Activated T-cell treated with anti-CD3 and anti-CD28 coated beads, Interleukin-2, amount 50 U/mL, for 72 hours (primary cell): ENCODE measurements at regions not wholly inside any gene's neighbourhood (a gene's known extent, or its start where the extent isn't known, plus 50 kb on each side); places are given as distances from the start of the nearest gene placed in this dataset.

ENCODE experiments used
- ATAC-seq, 2 donors: fragments of 150-1000 bp; cut with Tn5 transposase; replicated peaks in 1 of 2; 2 replicates each; pipeline ENCODE4 v1.10.0; 2021; ENCODE audit warnings: moderate library complexity in 2 of 2, mild to moderate bottlenecking in 1 of 2
- DNase-seq, 2 donors: peaks; one replicate each; pipeline ENCODE4 v3.0.0; 2021 to 2022; ENCODE audit warnings: mixed read lengths in 1 of 2
- H3K27ac Mint-ChIP-seq: one replicate; pipeline ENCODE4 v1.8.0; 2022; ENCODE audit warnings: mild to moderate bottlenecking, moderate library complexity, mixed read lengths
- H3K27me3 Mint-ChIP-seq: one replicate; pipeline ENCODE4 v1.8.0; 2022; ENCODE audit warnings: low read depth, mixed read lengths
- H3K36me3 Mint-ChIP-seq, 2 donors: one replicate each; pipeline ENCODE4 v1.8.0; 2022; ENCODE audit warnings: mixed read lengths in 2 of 2, mild to moderate bottlenecking in 1 of 2; ENCODE audit not compliant: insufficient read depth in 2 of 2
- H3K4me1 Mint-ChIP-seq: one replicate; pipeline ENCODE4 v1.8.0; 2022; ENCODE audit warnings: low read depth, mixed read lengths
- H3K4me3 Mint-ChIP-seq, 2 donors: one replicate each; pipeline ENCODE4 v1.8.0; 2022; ENCODE audit warnings: mild to moderate bottlenecking in 2 of 2, mixed read lengths in 2 of 2, moderate library complexity in 2 of 2
- H3K9me3 Mint-ChIP-seq, 2 donors: one replicate each; pipeline ENCODE4 v1.8.0; 2022; ENCODE audit warnings: mixed read lengths in 2 of 2

DNA sequence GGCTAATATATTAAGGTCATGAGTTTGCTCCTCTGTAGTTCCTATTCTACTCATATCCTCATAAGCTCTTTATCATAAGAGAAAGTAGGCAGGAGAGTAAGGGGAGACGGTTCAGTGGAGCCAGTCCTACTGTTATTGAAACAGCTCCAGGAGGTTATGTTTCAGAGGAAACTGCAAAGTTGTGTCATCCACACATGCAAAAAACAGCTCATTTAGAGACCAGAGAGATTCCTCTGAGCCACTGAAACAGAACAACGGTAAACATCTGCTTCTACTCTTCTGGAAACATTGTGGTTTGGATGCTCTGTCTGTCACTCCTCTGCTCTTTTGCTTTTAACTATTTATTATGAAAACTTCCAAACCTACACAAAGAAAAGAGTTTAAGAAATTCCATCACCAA is 66.3 kb upstream of the PPP2R5A start:
- Mint-ChIP-seq H3K27me3 (no peaks in the 10 kb centered on the region), H3K36me3 (peaks cover 0 to 1% of the 10 kb centered on the region in 2 donors), H3K27ac (peak overlapping the region; percentile 48), H3K9me3 (peaks cover 0 to 2% of the 10 kb centered on the region in 2 donors), H3K4me1 (peaks cover 27% of the 10 kb centered on the region), H3K4me3 (peak overlapping the region; percentile 36 to 63)
- ATAC-seq, result peak; percentile 96 to 97
- peak; percentile 31 to 36 for DNase-seq

GRCh38 chr1:212219679-212220463 is 65.3 kb upstream of the PPP2R5A start:
- Mint-ChIP-seq H3K4me1 (peaks cover 37% of the 10 kb centered on the region), H3K27me3 (no peaks in the 10 kb centered on the region), H3K27ac (no peak overlapping the region), H3K4me3 (no peak overlapping the region), H3K9me3 (peaks cover 0 to 2% of the 10 kb centered on the region in 2 donors), H3K36me3 (peaks cover 0 to 1% of the 10 kb centered on the region in 2 donors)
- no peak for DNase-seq
- no peak for ATAC-seq

GRCh38 chr1:212221801-212222200 is 63.4 kb upstream of the PPP2R5A start:
- Mint-ChIP-seq H3K36me3 (no peaks in the 10 kb centered on the region), H3K9me3 (no peaks in the 10 kb centered on the region), H3K27ac (no peak overlapping the region), H3K4me1 (peaks cover 53% of the 10 kb centered on the region), H3K4me3 (no peak overlapping the region), H3K27me3 (no peaks in the 10 kb centered on the region)
- DNase-seq, result no peak
- no peak for ATAC-seq

DNA sequence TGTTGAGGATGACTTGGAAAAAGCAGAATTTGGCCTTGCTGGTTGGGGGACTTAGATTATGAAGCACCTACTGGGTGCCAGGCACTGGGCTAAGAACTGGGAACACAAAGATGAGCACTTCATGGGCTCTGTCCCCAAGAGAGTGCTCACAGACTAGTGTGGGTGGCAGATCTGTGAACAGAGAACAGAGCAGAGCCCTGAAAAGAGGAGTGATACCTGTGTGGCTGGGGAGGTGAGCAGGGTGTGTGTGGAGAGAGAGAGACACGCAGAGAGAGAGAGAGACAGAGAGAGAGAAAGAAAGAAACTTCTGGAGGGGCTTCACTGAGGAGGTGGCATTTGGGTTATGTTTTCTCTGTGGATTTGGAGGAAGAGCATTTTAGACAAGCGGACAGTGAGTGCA is 61.1 kb upstream of the PPP2R5A start:
- no peaks in the 10 kb centered on the region for H3K9me3 Mint-ChIP-seq
- H3K27me3 Mint-ChIP-seq, result no peaks in the 10 kb centered on the region
- H3K27ac Mint-ChIP-seq, result no peak overlapping the region
- no peaks in the 10 kb centered on the region for H3K36me3 Mint-ChIP-seq
- no peak for ATAC-seq
- H3K4me1 Mint-ChIP-seq, result peaks cover 37% of the 10 kb centered on the region
- peak overlapping the region; percentile 0 to 24 for H3K4me3 Mint-ChIP-seq
- no peak for DNase-seq

GRCh38 chr1:212225416-212225815 is 59.8 kb upstream of the PPP2R5A start:
- DNase-seq, result peak; percentile 27 to 30
- Mint-ChIP-seq H3K27me3 (no peaks in the 10 kb centered on the region), H3K27ac (peak overlapping the region; percentile 91), H3K4me3 (peak overlapping the region; percentile 38 to 77), H3K9me3 (no peaks in the 10 kb centered on the region), H3K4me1 (peaks cover 28% of the 10 kb centered on the region), H3K36me3 (no peaks in the 10 kb centered on the region)
- peak; percentile 84 to 85 for ATAC-seq

GRCh38 chr1:212225871-212226302 is 59.3 kb upstream of the PPP2R5A start:
- DNase-seq, result no peak
- H3K27me3 Mint-ChIP-seq, result no peaks in the 10 kb centered on the region
- no peak overlapping the region for H3K27ac Mint-ChIP-seq
- H3K9me3 Mint-ChIP-seq, result no peaks in the 10 kb centered on the region
- ATAC-seq, result peak; percentile 26 to 28
- no peaks in the 10 kb centered on the region for H3K36me3 Mint-ChIP-seq
- peak overlapping the region; percentile 38 to 77 for H3K4me3 Mint-ChIP-seq
- H3K4me1 Mint-ChIP-seq, result peaks cover 28% of the 10 kb centered on the region

DNA sequence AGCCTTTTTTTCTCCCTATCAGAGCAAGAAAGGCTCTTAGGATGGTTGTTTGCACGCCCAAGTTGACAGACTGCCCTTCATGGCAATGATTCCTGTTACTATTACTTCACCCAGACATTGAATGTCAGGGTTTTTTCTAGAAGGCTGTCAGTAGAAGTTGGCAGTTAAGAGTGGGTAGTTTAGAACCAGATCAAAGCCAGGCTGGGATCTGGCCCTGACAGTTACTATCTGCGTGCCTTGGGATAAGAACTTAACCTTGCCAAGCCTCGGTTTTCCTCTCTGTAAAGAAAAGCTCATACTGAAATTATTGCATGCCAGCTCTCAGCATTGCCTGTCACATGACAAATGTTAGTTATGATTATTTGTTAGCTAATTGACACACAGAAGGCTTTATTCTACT is 58.7 kb upstream of the PPP2R5A start:
- DNase-seq, result no peak
- Mint-ChIP-seq H3K36me3 (no peaks in the 10 kb centered on the region), H3K27me3 (no peaks in the 10 kb centered on the region), H3K4me1 (peaks cover 28% of the 10 kb centered on the region), H3K9me3 (no peaks in the 10 kb centered on the region), H3K4me3 (no peak overlapping the region), H3K27ac (no peak overlapping the region)
- no peak for ATAC-seq

DNA sequence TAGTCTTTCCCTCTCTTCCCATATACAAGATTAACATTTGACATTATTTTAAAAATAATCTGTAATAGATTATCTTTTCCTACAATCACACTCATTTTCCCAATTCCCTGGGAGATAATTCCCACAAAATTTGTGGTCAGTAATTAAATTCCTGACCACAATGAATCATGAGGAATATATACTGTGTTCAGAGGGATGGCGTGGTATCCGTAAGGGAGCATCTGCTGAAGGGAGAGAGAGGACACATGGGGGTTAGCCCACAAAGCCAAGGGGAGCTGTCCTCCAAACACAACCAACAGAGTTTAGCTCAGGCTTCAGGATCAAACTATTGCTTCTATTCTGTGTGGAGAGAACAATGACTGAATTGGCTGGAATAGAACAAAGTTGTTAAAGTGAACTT is 57.1 kb upstream of the PPP2R5A start:
- Mint-ChIP-seq H3K4me3 (no peak overlapping the region), H3K27me3 (no peaks in the 10 kb centered on the region), H3K4me1 (peaks cover 35% of the 10 kb centered on the region), H3K36me3 (no peaks in the 10 kb centered on the region), H3K27ac (no peak overlapping the region), H3K9me3 (no peaks in the 10 kb centered on the region)
- DNase-seq (no peak), ATAC-seq (no peak)

DNA sequence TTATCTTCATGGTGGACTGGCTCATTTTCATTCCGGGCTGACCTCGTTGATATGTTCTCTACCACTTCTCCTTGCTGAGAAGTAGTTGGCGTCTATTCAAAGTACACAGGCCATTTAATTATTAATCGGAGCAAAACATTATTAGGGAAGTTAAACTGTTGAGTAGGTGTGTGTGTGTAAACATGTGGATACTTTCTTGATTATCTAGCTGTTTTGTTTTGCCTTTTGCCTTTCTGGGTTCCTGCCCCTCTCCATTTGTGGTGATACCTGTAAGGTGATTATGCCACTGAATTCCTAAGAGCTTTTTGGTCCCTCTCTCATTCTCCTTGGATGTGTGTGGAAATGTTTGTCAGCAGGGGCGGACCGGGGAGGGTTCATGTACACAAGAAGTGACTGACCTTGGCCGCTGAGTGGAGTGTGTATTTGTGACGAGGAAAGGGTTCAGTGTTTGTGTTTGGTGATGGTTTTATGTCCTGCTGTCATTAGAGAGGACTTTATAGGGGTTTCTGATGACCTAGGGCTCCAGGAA is 56.6 kb upstream of the PPP2R5A start:
- ATAC-seq (no peak), DNase-seq (no peak)
- H3K27ac Mint-ChIP-seq, result no peak overlapping the region
- no peaks in the 10 kb centered on the region for H3K27me3 Mint-ChIP-seq
- no peaks in the 10 kb centered on the region for H3K36me3 Mint-ChIP-seq
- H3K9me3 Mint-ChIP-seq, result no peaks in the 10 kb centered on the region
- H3K4me1 Mint-ChIP-seq, result peaks cover 39% of the 10 kb centered on the region
- H3K4me3 Mint-ChIP-seq, result no peak overlapping the region

GRCh38 chr1:212229654-212230053 is 55.6 kb upstream of the PPP2R5A start:
- Mint-ChIP-seq H3K27me3 (no peaks in the 10 kb centered on the region), H3K4me1 (peaks cover 39% of the 10 kb centered on the region), H3K36me3 (no peaks in the 10 kb centered on the region), H3K4me3 (no peak overlapping the region), H3K27ac (no peak overlapping the region), H3K9me3 (no peaks in the 10 kb centered on the region)
- ATAC-seq (no peak), DNase-seq (no peak)

DNA sequence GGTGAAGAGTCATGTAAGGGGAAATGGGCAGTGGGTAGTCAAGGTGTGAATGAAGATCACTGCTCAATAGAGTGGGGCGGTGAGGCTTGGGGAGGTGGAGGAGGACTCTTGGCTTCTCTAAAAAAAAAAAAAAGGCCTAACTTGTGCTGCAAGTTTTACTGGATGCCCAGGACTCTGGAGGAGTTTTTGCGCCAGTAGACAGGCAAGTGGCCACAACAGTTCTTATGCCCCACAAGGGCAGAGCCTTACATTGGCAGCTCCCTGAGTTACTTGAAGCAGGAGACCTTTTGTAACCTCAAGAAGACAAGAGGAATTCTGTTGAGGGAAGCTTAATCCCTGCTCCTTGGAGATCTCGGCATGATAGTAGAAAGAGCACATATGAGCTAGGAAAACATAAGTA is 54.9 kb upstream of the PPP2R5A start:
- no peak for ATAC-seq

DNA sequence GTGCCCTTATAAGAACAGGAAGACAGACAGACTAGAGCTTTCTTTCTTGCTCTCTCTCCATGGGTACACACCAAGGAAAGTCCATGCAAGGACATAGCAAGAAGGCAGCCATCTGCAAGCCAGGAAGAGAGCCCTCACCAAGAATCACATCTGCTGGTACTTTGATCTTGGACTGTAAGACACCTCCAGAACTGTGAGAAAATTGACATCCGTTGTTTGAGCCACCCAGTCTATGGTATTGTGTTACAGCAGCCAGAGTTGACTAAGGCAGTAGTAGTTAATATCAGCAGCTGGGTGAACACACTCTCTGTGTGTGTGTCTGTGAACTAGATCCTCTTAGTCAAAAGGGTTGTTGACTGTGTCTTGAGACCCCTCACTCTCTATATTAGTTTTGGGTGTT is 53.8 kb upstream of the PPP2R5A start:
- H3K9me3 Mint-ChIP-seq, result no peaks in the 10 kb centered on the region
- DNase-seq (no peak), ATAC-seq (no peak)
- H3K4me1 Mint-ChIP-seq, result peaks cover 33% of the 10 kb centered on the region
- H3K27me3 Mint-ChIP-seq, result peaks cover 4% of the 10 kb centered on the region
- no peak overlapping the region for H3K4me3 Mint-ChIP-seq
- no peaks in the 10 kb centered on the region for H3K36me3 Mint-ChIP-seq
- no peak overlapping the region for H3K27ac Mint-ChIP-seq

More for the DNA sequence above, 54.9 kb upstream of the PPP2R5A start:
- H3K27ac Mint-ChIP-seq, result no peak overlapping the region
- no peak for DNase-seq
- no peaks in the 10 kb centered on the region for H3K36me3 Mint-ChIP-seq
- no peaks in the 10 kb centered on the region for H3K27me3 Mint-ChIP-seq
- H3K4me3 Mint-ChIP-seq, result no peak overlapping the region
- no peaks in the 10 kb centered on the region for H3K9me3 Mint-ChIP-seq
- H3K4me1 Mint-ChIP-seq, result peaks cover 39% of the 10 kb centered on the region

- Mint-ChIP-seq H3K27me3 (peaks cover 5% of the 10 kb centered on the region), H3K27ac (no peak overlapping the region), H3K36me3 (no peaks in the 10 kb centered on the region), H3K4me3 (no peak overlapping the region), H3K9me3 (no peaks in the 10 kb centered on the region), H3K4me1 (peaks cover 31% of the 10 kb centered on the region)
- ATAC-seq (no peak), DNase-seq (no peak)
Measured at GRCh38 chr1:212232090-212232489, 53.1 kb upstream of the PPP2R5A start.

DNA sequence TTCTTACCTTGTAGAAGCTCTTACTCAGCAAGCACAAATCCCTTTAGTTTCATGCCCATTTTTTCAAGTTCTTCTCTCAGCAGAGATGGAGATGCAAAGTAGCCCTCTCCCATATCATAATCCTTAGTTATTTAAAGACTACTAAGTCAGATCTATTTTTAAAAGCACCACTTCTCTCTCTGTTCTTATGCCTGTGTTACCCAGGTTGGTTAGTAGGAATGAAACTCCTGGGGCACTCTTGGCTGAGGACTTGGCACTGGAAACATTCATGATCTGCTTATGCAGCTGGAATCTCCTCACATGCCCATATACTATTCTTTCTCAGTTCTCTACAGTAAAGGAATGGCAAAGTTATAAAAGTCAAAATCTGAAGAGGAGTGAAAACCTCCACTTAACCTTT is 51.9 kb upstream of the PPP2R5A start:
- H3K4me1 Mint-ChIP-seq, result peaks cover 42% of the 10 kb centered on the region
- DNase-seq (no peak), ATAC-seq (no peak)
- H3K36me3 Mint-ChIP-seq, result no peaks in the 10 kb centered on the region
- H3K4me3 Mint-ChIP-seq, result no peak overlapping the region
- H3K9me3 Mint-ChIP-seq, result no peaks in the 10 kb centered on the region
- peaks cover 5% of the 10 kb centered on the region for H3K27me3 Mint-ChIP-seq
- no peak overlapping the region for H3K27ac Mint-ChIP-seq
